ENCODE measurements at regions not wholly inside any gene's neighbourhood (a gene's known extent, or its start where the extent isn't known, plus 50 kb on each side); places are given as distances from the start of the nearest gene placed in this dataset.

DNA sequence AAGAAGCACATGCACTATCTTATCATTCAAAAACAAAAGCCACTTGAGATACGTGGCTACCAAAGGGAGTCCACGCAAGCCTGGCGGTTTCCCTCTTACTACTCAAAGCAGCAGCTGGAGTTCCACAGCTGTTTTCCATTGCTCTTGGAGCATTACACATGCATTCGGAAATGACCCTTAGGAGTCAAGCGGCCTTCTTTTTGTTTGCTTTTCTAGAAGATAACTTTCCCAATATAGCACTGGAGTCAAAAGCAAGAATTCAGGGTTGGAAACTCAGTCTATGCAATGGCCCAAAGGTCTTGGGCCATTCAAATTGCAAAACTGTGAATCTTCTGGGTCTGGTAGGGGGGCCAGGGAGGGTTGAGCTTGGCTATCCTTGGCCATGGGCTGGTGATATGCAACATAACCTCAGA lies 97.8 kb upstream of the MAF start:
- TF ChIP-seq CTCF (IDR thresholded peaks at IDR 0.05) = no peak
- TF ChIP-seq POLR2A (IDR thresholded peaks at IDR 0.05) = no peak
